Tibial artery (tissue), 4 donors: ENCODE measurements at regions not wholly inside any gene's neighbourhood (a gene's known extent, or its start where the extent isn't known, plus 50 kb on each side); places are given as distances from the start of the nearest gene placed in this dataset.
"Not testable (repeated sequence)": the region's sequence is repeated elsewhere in the genome, so short reads cannot be mapped to it uniquely, and the experiment has no call there.

Experiments
- DNase-seq, 2 donors: peaks; one replicate each; pipeline ENCODE4 v3.0.0-alpha.2; 2019
- H3K27ac ChIP-seq, 2 donors: fragments of 200-600 bp; sonication (generic) in 1 of 2; 1 replicate in 1 of 2; 2 replicates in 1 of 2; pipeline ENCODE4 v1.5.1; 2018 to 2019; ENCODE audit warnings: mild to moderate bottlenecking in 1 of 2
- H3K27me3 ChIP-seq, 2 donors: fragments of 200-600 bp; sonication (generic) in 1 of 2; one replicate each; pipeline versions ENCODE4 v1.5.1 to v1.6.0; 2016 to 2019
- H3K36me3 ChIP-seq, 3 donors: fragments of 200-600 bp; sonication (generic) in 2 of 3; one replicate each; pipeline ENCODE4 v1.5.1; 2016 to 2019; ENCODE audit warnings: mild to moderate bottlenecking in 2 of 3
- H3K4me1 ChIP-seq, 4 donors: fragments of 200-600 bp; sonication (generic) in 2 of 4; 1 replicate in 3 of 4; 2 replicates in 1 of 4; pipeline ENCODE4 v1.5.1; 2016 to 2019
- H3K4me3 ChIP-seq, 2 donors: fragments of 200-600 bp; sonication (generic) in 1 of 2; 1 replicate in 1 of 2; 2 replicates in 1 of 2; pipeline ENCODE4 v1.5.1; 2018 to 2019; ENCODE audit warnings: mild to moderate bottlenecking in 2 of 2
- H3K9me3 ChIP-seq, 3 donors: fragments of 200-600 bp; sonication (generic) in 1 of 3; one replicate each; pipeline ENCODE4 v1.5.1; 2016 to 2019
- intact Hi-C: fragments of 100-400 bp; cut with DNase I; formaldehyde crosslinking; loops from one replicate; pipeline ENCODE4 v1.15.0; 2023; ENCODE audit warnings: low total_unique reads
- TF ChIP-seq, protein P1 (sequence below), 2 experiments: fragments of 200-600 bp in 1 of 2; fragments of 450-650 bp in 1 of 2; IDR thresholded peaks; one replicate each; pipeline ENCODE4 v1.5.1; 2017 to 2019; ENCODE audit warnings: antibody characterized with exemption in 2 of 2, mild to moderate bottlenecking in 1 of 2, moderate library complexity in 1 of 2

DNA sequence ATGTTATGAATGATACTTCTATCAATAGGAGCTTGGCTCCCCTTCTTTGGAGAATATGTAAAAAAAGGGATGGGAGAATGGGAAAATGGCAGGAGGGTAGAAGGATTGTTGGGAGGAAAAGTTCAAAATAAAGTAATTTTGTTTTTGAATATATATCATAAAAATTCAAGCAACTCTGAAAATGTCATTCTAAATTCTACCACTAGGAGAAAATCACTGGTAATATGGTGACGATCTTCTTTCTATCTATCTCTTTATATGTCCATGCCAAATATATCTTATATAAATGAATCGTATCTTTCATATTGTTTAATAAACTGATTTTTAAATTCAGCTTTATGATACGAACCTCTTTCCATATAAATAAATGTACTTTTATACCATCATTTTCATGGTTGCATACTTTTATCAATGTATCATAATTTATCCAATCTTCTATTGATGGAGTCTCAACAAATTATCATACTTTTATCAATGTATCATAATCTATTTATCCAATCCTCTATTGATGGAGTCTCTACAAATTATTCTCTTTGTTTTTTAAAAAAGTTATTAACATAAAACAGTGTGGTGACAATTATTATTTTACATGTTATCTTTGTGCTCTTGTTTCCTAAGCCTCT is 73.7 kb upstream of the MARK1 start:
- H3K36me3 ChIP-seq, result no peaks in the 10 kb centered on the region
- intact Hi-C loops, result no loop called here
- no peak for DNase-seq
- H3K4me1 ChIP-seq, result peaks cover 0 to 11% (median 0%) of the 10 kb centered on the region in 4 donors
- no peak overlapping the region for H3K4me3 ChIP-seq
- TF ChIP-seq, protein P1, sequence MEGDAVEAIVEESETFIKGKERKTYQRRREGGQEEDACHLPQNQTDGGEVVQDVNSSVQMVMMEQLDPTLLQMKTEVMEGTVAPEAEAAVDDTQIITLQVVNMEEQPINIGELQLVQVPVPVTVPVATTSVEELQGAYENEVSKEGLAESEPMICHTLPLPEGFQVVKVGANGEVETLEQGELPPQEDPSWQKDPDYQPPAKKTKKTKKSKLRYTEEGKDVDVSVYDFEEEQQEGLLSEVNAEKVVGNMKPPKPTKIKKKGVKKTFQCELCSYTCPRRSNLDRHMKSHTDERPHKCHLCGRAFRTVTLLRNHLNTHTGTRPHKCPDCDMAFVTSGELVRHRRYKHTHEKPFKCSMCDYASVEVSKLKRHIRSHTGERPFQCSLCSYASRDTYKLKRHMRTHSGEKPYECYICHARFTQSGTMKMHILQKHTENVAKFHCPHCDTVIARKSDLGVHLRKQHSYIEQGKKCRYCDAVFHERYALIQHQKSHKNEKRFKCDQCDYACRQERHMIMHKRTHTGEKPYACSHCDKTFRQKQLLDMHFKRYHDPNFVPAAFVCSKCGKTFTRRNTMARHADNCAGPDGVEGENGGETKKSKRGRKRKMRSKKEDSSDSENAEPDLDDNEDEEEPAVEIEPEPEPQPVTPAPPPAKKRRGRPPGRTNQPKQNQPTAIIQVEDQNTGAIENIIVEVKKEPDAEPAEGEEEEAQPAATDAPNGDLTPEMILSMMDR (IDR thresholded peaks at IDR 0.05), result peak in 1 of 2 experiments; percentile 16
- H3K27ac ChIP-seq, result no peak overlapping the region
- no peaks in the 10 kb centered on the region for H3K27me3 ChIP-seq
- no peaks in the 10 kb centered on the region for H3K9me3 ChIP-seq

DNA sequence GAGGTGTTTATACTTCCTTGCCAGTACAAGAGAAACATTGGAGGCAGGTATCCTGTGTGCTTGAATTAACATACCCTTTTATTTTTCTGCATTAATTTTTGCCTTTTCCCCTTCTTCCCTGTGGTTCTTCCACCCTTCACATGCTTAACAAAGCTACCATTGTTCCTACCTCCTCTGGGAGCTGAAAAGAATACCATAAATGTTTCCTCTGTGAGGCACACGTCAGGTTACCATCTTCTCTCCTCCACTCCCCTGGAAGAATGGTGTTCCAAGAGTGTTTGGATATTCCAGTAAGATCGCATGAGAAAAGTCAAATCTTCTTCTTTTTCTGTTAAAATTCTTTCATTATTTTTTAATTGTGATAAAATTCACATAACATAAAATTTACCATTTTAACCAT is 74.6 kb upstream of the MARK1 start:
- DNase-seq, result no peak
- H3K27me3 ChIP-seq, result no peaks in the 10 kb centered on the region
- H3K4me1 ChIP-seq, result peaks cover 0 to 2% (median 0%) of the 10 kb centered on the region in 4 donors
- no peak overlapping the region for H3K27ac ChIP-seq
- H3K9me3 ChIP-seq, result no peaks in the 10 kb centered on the region
- TF ChIP-seq, protein P1 (IDR thresholded peaks at IDR 0.05), result no peak
- H3K36me3 ChIP-seq, result no peaks in the 10 kb centered on the region
- intact Hi-C loops, result no loop called here
- no peak overlapping the region for H3K4me3 ChIP-seq

DNA sequence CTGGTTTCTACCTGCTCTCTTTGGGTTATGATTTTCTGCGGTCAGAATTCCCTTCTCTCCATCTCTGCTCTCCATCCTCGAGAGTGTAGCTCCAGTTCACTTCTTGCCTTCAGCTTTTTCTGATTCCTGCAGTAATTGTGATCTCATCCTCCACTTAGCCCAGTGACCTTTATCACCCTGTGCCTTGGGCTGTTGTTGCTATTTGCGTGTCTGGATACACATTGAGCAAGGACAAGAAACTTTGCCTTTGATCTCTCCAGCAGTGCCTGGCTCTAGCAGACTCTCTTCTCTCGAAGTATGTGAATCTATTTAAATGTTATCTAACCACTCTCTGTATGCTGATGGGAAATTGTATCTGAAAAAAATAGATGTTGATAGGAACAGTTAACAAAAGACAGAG is 76.4 kb upstream of the MARK1 start:
- Histone ChIP-seq H3K4me3 (no peak overlapping the region), H3K36me3 (no peaks in the 10 kb centered on the region), H3K9me3 (no peaks in the 10 kb centered on the region), H3K27ac (no peak overlapping the region), H3K27me3 (no peaks in the 10 kb centered on the region), H3K4me1 (no peaks in the 10 kb centered on the region)
- TF ChIP-seq, protein P1 (IDR thresholded peaks at IDR 0.05), result no peak
- DNase-seq, result no peak
- intact Hi-C loops, result no loop called here

DNA sequence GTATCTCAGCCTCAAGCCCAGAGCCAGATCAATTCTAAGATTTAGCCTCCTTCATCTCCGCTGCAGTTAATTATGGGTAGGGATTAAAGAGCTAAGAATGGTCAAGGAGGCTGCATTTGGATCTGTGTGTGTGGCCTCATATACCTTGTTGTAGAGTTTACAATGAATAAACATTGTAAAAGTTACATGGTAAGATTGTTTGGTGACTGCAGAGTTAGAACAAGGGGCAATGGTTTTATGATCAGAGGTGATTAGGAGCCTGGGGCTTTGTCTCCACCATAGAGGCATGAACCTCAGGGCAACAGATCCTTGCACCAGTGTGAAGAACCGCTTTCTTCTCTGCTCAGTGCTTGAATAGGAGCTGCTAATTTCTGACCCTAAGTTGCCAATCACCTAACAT is 77.0 kb upstream of the MARK1 start:
- intact Hi-C loops, result no loop called here
- H3K4me1 ChIP-seq, result no peaks in the 10 kb centered on the region
- H3K27me3 ChIP-seq, result no peaks in the 10 kb centered on the region
- no peaks in the 10 kb centered on the region for H3K36me3 ChIP-seq
- TF ChIP-seq, protein P1 (IDR thresholded peaks at IDR 0.05), result no peak
- no peak for DNase-seq
- no peak overlapping the region for H3K4me3 ChIP-seq
- no peak overlapping the region for H3K27ac ChIP-seq
- no peaks in the 10 kb centered on the region for H3K9me3 ChIP-seq

DNA sequence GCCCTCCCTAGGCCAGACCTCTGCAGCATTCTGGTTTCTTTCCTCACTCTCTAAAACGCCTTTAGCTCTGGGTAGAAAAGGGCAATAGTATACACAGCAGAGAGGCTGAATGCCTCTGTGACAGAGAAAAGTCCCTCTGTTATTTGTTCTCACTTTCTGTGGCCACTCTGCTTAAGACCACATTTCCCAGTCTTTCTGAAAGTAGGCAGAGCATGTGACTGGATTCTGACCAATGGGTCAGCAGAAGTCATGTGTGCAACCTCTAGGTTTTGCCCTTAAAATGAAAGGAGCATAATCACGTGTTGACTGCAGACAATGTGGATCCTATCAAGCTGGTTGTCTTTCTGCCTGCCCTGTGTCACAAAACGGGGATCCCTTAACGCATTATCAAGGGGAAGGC is 79.7 kb upstream of the MARK1 start:
- H3K36me3 ChIP-seq, result no peaks in the 10 kb centered on the region
- no peak for DNase-seq
- H3K4me3 ChIP-seq, result no peak overlapping the region
- H3K27ac ChIP-seq, result no peak overlapping the region
- TF ChIP-seq, protein P1 (IDR thresholded peaks at IDR 0.05), result no peak
- no peaks in the 10 kb centered on the region for H3K9me3 ChIP-seq
- H3K27me3 ChIP-seq, result no peaks in the 10 kb centered on the region
- intact Hi-C loops, result no loop called here
- no peaks in the 10 kb centered on the region for H3K4me1 ChIP-seq

DNA sequence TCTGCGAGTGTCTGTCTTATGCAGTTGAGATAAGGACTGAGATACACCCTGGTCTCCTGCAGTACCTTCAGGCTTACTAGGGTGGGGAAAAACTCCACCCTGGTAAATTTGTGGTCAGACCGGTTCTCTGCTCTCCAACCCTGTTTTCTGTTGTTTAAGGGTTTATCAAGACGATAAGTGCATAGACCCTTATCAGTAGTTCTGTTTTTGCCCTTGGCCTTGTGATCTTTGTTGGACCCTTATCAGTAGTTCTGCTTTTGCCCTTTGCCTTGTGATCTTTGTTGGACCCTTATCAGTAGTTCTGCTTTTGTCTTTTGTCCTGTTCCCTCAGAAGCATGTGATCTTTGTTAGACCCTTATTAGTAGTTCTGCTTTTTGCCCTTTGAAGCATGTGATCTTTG is 83.3 kb upstream of the MARK1 start:
- H3K27ac ChIP-seq, H3K4me1 ChIP-seq, H3K27me3 ChIP-seq, DNase-seq, intact Hi-C loops, H3K36me3 ChIP-seq, H3K4me3 ChIP-seq, H3K9me3 ChIP-seq: not testable (repeated sequence)
